GM18499 (cell line): ENCODE measurements at regions not wholly inside any gene's neighbourhood (a gene's known extent, or its start where the extent isn't known, plus 50 kb on each side); places are given as distances from the start of the nearest gene placed in this dataset.

ENCODE experiments used
- ATAC-seq: cut with Tn5 transposase; IDR thresholded peaks from one replicate; pipeline ENCODE4 v1.9.1; 2021; ENCODE audit warnings: moderate number of reproducible peaks; ENCODE audit not compliant: insufficient read depth, unreplicated experiment

- no peak for ATAC-seq
These were observed 168.5 kb upstream of the BMP4 start for GRCh38 chr14:54125109-54125508.

DNA sequence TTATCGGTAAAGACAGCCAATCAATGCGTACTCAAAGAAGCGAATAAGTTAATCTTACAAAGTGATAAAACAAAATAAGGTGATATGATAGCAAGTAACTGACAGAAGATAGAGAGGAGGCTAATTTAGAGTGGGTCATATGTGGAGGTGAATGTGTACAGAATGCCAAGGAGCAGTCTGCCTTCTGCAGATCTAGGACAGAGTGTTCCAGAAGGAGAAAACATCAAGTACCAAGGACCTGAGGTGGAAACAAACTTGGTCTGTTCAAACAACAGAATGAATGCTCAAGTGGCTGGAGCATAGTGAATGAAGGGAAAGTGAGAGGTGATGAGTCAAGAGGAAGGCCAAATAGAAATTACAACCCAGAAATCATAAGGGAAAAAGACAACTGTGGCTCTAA is 170.3 kb upstream of the BMP4 start:
- no peak for ATAC-seq

- no peak for ATAC-seq
These were observed 170.9 kb upstream of the BMP4 start for GRCh38 chr14:54127526-54127925.

DNA sequence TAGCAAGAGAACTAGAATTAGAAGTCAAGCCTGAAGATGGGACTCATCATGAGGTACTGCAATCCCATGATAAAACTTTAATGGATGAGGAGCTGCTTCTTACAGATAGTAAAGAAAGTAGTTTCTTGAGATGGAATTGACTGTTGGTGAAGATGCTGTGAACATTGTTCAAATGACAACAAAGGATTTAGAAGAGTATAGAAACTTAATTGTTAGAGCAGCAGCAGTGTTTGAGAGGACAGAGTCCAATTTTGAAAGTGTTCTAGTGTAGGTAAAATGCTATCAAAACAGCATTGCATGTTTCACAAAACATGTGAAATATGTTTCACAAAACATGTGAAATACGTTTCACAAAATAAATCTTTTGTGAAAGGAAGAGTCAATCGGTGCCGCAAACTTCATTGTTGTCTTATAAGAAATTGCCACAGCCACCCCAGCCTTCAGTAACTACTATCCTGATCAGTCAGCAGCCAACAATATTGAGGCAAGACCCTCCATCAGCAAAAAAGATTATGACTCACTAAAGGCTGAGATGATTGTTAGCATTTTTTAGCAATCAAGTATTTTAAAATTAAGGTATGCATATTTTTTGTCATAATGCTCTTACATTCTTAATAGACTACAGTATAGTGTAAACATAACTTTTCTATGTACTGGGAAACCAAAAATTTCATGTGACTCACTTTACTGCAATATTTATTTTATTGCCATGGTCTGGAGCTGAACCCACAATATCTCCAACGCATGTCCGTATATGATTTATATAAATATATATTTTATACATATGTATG is 173.4 kb upstream of the BMP4 start:
- no peak for ATAC-seq

GRCh38 chr14:54132496-54132895 is 175.9 kb upstream of the BMP4 start:
- no peak for ATAC-seq

DNA sequence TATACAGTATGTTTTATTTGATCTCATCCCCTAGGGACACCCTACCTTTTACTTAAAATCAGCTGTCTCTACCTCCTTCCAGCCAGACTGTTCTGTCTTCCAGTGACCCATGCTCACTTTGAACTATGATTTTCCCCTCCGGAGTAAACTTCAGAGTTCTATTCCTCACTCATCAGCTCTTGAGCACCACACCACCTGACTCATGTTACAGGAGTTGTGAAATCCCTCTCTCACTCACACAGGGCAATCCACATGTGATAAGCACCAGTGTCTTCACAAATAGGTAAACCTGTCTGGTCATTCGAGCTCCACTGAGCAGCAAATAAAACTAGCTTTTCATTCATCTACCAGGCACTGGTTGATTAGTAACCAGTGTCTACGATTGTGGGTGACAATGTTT is 177.3 kb upstream of the BMP4 start:
- no peak for ATAC-seq

GRCh38 chr14:54135804-54136280 is 179.2 kb upstream of the BMP4 start:
- ATAC-seq: no peak

GRCh38 chr14:54136894-54137613 is 180.4 kb upstream of the BMP4 start:
- no peak for ATAC-seq

- no peak for ATAC-seq
These were observed 181.0 kb upstream of the BMP4 start for GRCh38 chr14:54137614-54137961.

DNA sequence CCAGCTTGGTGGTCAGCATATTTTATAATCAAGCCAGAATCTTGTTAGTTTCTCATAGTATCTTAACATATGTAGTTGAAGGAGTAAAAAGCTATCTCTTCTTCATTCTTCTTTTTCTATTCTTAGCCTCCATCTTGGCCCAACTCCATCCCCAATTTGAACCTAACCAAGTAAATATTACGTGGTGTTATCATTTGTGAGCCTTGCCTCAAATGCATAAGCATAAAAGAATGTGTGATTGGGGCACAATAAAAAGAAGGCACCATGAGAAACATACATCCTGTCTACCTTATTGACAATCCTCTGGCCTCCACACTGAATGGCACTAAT is 181.4 kb upstream of the BMP4 start:
- no peak for ATAC-seq

GRCh38 chr14:54138354-54139038 is 181.9 kb upstream of the BMP4 start:
- ATAC-seq: no peak

DNA sequence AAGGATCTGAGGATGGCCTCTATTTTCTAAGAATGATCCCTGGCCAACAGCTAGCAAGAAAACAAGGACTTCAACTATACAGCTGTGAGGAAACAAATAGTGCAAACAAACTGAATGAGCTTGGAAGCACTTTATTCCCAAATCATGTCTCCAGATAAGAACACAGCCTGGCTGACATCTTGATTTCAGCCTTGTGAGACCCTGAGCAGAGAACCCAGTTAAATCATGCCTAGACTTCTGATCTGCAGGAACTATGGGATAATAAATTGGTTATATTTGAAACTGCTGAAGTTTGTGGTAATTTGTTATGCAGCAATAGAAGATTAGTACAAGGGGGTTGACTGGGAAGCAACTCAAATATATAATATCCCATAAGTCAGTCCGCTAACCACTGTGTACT is 183.9 kb upstream of the BMP4 start:
- no peak for ATAC-seq

DNA sequence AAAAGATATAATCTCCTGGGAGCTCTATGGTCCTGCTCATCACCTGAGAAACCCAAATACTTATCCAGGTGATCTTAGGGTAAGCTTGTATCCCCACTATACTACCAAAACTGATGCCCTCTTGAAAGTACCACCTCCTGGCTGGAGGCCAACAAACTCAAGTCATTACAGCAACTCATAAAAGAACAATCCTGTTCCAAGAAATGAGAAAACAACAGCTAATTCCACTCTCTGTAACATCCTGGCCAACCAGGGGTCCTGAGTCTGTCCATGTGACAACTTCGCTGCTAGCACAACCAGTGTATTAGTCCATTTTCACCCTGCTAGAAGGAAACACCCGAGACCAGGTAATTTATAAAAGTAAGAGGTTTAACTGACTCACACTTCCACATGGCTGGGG is 190.0 kb upstream of the BMP4 start:
- ATAC-seq: no peak

DNA sequence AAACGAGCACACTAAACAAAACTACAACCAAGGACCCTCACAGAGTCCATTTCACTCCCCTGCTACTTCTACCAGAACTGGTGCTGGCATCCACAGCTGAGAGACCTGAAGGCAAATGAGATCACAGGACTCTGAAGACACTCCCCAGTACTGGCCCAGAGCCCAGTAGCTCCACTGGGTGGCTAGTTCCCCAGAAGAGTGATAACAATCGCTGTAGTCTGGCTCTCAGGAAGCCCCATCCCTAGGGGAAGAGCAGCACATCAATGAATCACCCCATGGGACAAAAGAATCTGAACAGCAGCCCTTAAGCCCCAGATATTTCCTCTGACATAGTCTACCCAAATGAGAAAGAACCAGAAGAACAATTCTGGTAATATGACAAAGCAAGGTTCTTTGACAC is 190.7 kb upstream of the BMP4 start:
- no peak for ATAC-seq

GRCh38 chr14:54147758-54148157 is 191.1 kb upstream of the BMP4 start:
- no peak for ATAC-seq

GRCh38 chr14:54148251-54148650 is 191.6 kb upstream of the BMP4 start:
- no peak for ATAC-seq

GRCh38 chr14:54152351-54152750 is 195.7 kb upstream of the BMP4 start:
- no peak for ATAC-seq

- ATAC-seq: no peak
These were observed 209.7 kb upstream of the BMP4 start for GRCh38 chr14:54166049-54166950.

DNA sequence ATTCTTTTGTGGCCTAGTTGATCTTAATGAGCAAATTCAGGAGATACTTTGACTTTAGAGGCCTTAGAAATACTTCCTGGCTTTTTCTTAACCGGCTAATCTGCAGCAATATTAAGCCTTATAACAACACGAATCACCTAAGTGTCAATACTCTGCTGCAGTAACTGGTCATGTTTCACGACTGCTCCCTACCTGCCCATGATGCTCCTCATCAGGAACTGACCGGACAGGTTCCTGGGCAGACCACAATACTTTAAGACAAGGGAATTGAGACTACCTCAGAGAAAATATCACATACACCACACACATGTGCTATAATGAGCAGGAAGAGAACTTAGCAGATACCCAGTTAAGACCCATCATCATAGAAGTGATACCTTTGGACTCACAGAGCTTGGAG is 211.9 kb upstream of the BMP4 start:
- no peak for ATAC-seq

DNA sequence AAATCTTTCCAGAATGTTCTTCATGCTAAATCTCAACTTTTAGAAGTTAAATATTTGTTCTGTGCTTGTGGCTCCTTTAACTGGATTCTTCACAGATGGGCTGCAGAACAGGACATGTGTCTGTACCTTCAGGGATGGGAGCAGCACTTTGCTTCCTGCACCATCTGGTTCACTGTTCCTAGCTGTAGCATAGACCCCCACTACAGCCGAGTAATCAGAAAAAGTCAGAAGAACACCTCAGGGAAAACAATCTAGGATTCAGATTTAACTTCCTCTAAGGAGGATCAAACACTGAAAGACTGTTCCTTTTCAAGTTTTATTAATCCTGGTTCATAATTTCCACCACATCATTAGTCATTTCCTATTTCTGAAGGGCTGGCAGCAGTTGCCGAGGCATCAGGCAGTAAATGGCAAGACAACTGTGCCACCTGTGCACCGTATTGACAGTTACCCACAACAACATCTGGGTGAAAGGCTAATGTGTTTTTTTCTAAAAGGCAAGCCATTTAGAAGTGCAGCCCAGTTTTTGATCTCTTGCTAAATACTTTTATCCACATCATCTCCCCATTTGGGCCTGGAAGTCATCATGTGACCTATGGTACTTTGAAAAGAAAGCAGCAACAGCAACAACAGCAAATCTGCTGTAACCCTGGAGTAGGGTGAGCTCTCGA is 212.8 kb upstream of the BMP4 start:
- no peak for ATAC-seq
